ENCODE measurements at regions not wholly inside any gene's neighbourhood (a gene's known extent, or its start where the extent isn't known, plus 50 kb on each side); places are given as distances from the start of the nearest gene placed in this dataset.
"Not testable (repeated sequence)": the region's sequence is repeated elsewhere in the genome, so short reads cannot be mapped to it uniquely, and the experiment has no call there.

GRCh38 chr4:12109056-12109455, 680.4 kb upstream of the HS3ST1 start:
- not testable (repeated sequence) for DNase-seq (ENCODE audit: low read depth in 2 of 2)

- no peak for DNase-seq (ENCODE audit: low read depth in 2 of 2)
Measured at GRCh38 chr4:12105519-12105918, 676.8 kb upstream of the HS3ST1 start.

- DNase-seq (ENCODE audit: low read depth in 2 of 2), result not testable (repeated sequence)
Measured at GRCh38 chr4:12089920-12090319, 661.2 kb upstream of the HS3ST1 start.

- no peak for DNase-seq (ENCODE audit: low read depth in 2 of 2)
Measured at GRCh38 chr4:12084690-12085089, 656.0 kb upstream of the HS3ST1 start.

- no peak for DNase-seq (ENCODE audit: low read depth in 2 of 2)
Measured at GRCh38 chr4:12071316-12071715, 642.6 kb upstream of the HS3ST1 start.

- no peak for DNase-seq (ENCODE audit: low read depth in 2 of 2)
Measured at GRCh38 chr4:12053966-12054365, 625.3 kb upstream of the HS3ST1 start.

- no peak for DNase-seq (ENCODE audit: low read depth in 2 of 2)
Measured at GRCh38 chr4:12053556-12053955, 624.9 kb upstream of the HS3ST1 start.

- no peak for DNase-seq (ENCODE audit: low read depth in 2 of 2)
Measured at GRCh38 chr4:12050357-12050756, 621.7 kb upstream of the HS3ST1 start.

GRCh38 chr4:12042818-12043217, 614.1 kb upstream of the HS3ST1 start:
- DNase-seq (ENCODE audit: low read depth in 2 of 2), result no peak

GRCh38 chr4:12041828-12042227, 613.1 kb upstream of the HS3ST1 start:
- DNase-seq (ENCODE audit: low read depth in 2 of 2), result no peak

- no peak for DNase-seq (ENCODE audit: low read depth in 2 of 2)
Measured at GRCh38 chr4:12036450-12036849, 607.8 kb upstream of the HS3ST1 start.

GRCh38 chr4:12028258-12028657, 599.6 kb upstream of the HS3ST1 start:
- no peak for DNase-seq (ENCODE audit: low read depth in 2 of 2)

GRCh38 chr4:12022409-12022808, 593.7 kb upstream of the HS3ST1 start:
- no peak for DNase-seq (ENCODE audit: low read depth in 2 of 2)

GRCh38 chr4:12016729-12017128, 588.0 kb upstream of the HS3ST1 start:
- DNase-seq (ENCODE audit: low read depth in 2 of 2), result no peak

GRCh38 chr4:12005471-12005870, 576.8 kb upstream of the HS3ST1 start:
- no peak for DNase-seq (ENCODE audit: low read depth in 2 of 2)

- not testable (repeated sequence) for DNase-seq (ENCODE audit: low read depth in 2 of 2)
Measured at GRCh38 chr4:11996581-11996980, 567.9 kb upstream of the HS3ST1 start.

GRCh38 chr4:11976726-11977263, 548.1 kb upstream of the HS3ST1 start:
- DNase-seq (ENCODE audit: low read depth in 2 of 2), result no peak

GRCh38 chr4:11973270-11973669, 544.6 kb upstream of the HS3ST1 start:
- DNase-seq (ENCODE audit: low read depth in 2 of 2), result no peak

GRCh38 chr4:11970754-11971153, 542.1 kb upstream of the HS3ST1 start:
- DNase-seq (ENCODE audit: low read depth in 2 of 2), result no peak

GRCh38 chr4:11966782-11967181, 538.1 kb upstream of the HS3ST1 start:
- DNase-seq (ENCODE audit: low read depth in 2 of 2), result no peak

GRCh38 chr4:11954093-11954492, 525.4 kb upstream of the HS3ST1 start:
- no peak for DNase-seq (ENCODE audit: low read depth in 2 of 2)

- no peak for DNase-seq (ENCODE audit: low read depth in 2 of 2)
Measured at GRCh38 chr4:11949355-11949754, 520.7 kb upstream of the HS3ST1 start.

GRCh38 chr4:11947629-11948028, 518.9 kb upstream of the HS3ST1 start:
- not testable (repeated sequence) for DNase-seq (ENCODE audit: low read depth in 2 of 2)

GRCh38 chr4:11937941-11938340, 509.2 kb upstream of the HS3ST1 start:
- no peak for DNase-seq (ENCODE audit: low read depth in 2 of 2)
